Cardiac fibroblast (primary cell): ENCODE measurements at regions not wholly inside any gene's neighbourhood (a gene's known extent, or its start where the extent isn't known, plus 50 kb on each side); places are given as distances from the start of the nearest gene placed in this dataset.
A peak's percentile ranks its signal among the peaks of the same experiment; 100 is the strongest.

Source experiments
- DNase-seq, 2 donors: peaks; one replicate each; pipeline versions ENCODE4 v3.0.0 to v3.0.0-alpha.2; 2010; ENCODE audit warnings: low read depth in 2 of 2
- H3K4me3 ChIP-seq, 2 donors: replicated peaks in 1 of 2; 1 replicate in 1 of 2; 2 replicates in 1 of 2; pipeline ENCODE4 v1.5.1; 2011; ENCODE audit warnings: low read depth in 2 of 2, low read length in 2 of 2, mild to moderate bottlenecking in 2 of 2, moderate library complexity in 1 of 2
- TF ChIP-seq, protein P1 (sequence below): IDR thresholded peaks from one replicate; pipeline ENCODE4 v1.5.1; 2011; ENCODE audit warnings: low read depth, mild to moderate bottlenecking, low read length, inconsistent platforms

DNA sequence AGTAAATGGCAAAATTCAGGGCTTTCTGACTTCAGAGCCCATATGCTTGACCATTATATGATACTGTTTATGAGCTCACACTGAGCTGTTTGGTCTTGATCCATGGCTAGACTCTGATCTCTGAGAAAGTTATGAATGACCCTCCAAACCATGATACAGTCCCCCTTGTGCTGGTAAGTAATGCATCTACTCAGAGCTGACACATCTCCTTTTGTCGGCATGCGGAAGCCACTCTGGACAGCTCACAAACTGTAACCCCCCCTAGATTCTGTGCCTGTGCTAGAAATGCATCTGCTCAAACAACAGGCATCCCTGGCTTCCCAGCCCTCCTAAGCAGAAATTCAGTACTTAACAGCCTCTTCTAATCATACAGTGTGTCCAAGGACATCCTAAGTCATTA, 150.8 kb upstream of the RAG2 start:
- no peak overlapping the region for H3K4me3 ChIP-seq
- DNase-seq: no peak
- TF ChIP-seq, protein P1, sequence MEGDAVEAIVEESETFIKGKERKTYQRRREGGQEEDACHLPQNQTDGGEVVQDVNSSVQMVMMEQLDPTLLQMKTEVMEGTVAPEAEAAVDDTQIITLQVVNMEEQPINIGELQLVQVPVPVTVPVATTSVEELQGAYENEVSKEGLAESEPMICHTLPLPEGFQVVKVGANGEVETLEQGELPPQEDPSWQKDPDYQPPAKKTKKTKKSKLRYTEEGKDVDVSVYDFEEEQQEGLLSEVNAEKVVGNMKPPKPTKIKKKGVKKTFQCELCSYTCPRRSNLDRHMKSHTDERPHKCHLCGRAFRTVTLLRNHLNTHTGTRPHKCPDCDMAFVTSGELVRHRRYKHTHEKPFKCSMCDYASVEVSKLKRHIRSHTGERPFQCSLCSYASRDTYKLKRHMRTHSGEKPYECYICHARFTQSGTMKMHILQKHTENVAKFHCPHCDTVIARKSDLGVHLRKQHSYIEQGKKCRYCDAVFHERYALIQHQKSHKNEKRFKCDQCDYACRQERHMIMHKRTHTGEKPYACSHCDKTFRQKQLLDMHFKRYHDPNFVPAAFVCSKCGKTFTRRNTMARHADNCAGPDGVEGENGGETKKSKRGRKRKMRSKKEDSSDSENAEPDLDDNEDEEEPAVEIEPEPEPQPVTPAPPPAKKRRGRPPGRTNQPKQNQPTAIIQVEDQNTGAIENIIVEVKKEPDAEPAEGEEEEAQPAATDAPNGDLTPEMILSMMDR: no peak

DNA sequence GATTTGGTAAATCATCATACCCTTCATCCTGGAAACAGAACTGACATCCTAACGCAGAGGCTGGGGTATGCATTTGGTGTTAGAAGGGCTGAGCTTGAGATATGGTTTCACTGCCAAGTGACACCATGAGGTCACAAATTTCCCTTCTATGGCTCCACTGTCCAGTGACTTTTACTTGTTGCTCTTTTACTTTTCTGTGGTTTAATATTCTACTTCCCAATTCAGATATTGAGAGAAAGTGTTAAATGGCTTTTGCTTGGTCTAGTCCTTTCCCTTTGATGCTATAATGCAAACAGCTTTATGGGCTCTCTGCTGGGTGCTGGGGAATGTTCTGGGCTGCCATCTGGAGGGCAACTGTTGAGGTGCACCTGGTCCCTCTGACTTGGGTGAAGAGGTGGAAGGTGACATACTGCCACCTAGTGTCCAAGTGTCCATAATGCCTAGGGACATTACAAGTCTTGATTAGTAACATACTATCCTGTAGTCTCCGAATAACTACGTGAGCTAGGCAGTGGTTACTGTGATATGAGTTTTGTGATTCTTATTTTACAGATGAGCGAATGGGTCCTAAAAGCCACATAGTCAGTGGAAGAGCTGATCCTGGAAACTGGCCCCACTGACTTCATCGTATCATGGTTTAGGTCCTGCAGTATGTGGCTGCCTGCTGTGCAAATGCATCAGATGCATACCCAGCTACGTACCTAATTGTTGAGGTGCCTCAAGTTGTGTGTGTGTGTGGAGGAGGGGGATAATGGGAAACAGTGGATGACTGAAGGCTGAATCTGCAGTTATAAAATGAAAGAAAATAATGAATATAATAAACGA, 149.1 kb upstream of the RAG2 start:
- no peak overlapping the region for H3K4me3 ChIP-seq
- DNase-seq: peak; percentile 94 to 96
- TF ChIP-seq, protein P1: peak; percentile 98

DNA sequence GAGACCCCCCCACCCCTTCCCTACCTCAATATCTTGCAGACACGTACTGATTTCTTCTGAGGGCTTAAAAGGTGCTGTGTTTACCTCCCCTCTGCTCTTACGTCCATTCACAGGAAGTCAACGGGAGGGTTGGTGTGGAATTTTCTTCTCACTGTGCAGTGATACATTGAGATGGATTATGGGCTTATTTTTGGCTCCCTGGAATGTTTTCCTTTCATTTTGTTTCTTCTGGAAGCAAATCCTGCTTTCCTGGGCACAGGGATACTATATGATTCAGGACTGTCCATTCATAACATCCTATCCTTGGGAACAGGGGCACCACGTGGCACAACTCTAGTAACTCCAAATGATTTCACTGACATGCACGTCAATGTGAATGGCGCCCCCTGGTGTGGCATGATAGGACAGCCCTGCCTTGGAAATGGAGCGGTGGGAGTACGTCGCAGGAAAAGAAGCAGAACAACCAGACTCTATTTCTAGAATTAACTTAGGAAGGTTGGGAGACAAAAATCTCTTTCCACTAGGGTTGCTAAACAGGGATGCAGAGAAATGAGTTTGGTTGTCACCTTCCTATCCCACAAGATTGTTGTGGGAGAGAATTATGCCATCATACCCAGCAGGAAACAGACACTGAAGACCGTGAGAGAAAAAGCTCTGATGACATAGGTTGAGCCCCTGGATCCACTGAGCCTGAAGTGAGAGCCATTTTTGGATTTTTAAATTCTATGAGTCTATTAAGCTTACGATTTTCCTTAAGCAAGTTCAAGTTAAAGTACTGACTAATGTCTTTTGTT, 146.5 kb upstream of the RAG2 start:
- TF ChIP-seq, protein P1: peak; percentile 87
- H3K4me3 ChIP-seq: no peak overlapping the region
- peak; percentile 63 to 71 for DNase-seq

DNA sequence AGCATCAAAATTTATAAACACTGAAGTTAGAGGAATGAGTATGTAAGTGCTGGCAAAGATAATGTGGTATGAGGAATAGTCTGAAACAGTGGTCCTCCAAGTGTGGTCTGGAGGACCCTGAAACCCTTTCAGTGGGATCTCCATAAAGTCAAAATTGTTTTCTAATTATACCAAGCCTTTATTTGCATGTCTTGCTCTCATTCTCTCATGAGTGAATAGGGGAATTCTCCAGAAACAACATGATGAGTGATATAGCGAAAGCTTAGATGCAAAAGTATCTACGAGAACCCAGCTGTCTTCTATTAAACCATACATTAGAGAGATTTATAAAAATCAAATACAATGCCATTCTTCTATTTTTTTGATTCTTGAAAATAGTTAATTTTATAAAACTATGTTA, 145.0 kb upstream of the RAG2 start:
- DNase-seq: no peak
- no peak overlapping the region for H3K4me3 ChIP-seq
- TF ChIP-seq, protein P1: no peak

DNA sequence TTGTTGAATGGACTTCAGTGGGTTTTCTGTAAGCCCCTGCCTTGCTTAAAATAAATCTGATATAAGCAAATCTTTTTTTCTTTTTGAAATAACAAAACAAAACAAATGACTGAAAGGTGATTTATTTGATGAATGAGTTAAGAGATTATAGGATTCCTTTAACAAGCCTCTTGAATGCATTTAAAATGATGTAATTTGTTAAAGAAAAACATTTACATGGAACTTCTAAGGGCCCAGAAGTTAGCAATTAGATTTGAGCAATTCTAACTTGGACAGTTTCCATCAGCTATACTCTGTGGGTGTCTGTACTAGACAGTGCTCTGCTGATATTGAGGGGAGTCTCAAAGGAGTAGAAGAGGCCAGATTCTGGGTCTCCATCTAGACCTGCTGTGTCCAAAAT, 143.5 kb upstream of the RAG2 start:
- DNase-seq: no peak
- H3K4me3 ChIP-seq: no peak overlapping the region
- TF ChIP-seq, protein P1: no peak

DNA sequence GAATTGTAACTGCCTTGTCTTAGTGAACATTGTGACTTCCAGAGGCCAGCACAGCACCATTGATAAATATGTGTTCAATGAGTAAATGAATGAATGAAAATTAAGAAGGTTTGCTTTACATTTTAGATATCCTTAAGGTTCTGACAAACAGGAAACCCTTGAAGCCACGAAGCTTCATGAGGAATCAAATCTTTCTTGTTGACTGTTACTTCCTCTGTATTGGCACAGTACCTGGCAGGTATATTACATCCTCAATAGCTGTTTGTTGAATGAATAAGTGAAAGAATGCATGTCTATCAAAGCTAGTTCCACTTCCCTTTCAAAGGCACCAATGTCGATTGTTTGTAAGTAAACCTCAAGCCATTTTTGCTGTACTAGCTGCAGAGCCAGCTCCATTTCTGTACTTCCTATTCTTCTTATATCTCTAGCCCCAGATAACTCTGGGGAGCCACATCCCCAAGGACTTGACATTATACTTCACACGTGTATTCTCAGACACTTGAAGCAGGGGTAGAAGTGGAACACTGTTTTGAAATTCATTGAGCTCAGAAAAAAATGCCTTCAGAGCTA, 140.3 kb upstream of the RAG2 start:
- TF ChIP-seq, protein P1: no peak
- no peak for DNase-seq
- H3K4me3 ChIP-seq: no peak overlapping the region
